DMS53 (cell line): ENCODE measurements at regions not wholly inside any gene's neighbourhood (a gene's known extent, or its start where the extent isn't known, plus 50 kb on each side); places are given as distances from the start of the nearest gene placed in this dataset.

ENCODE experiments used
- DNase-seq: peaks from one replicate; lab custom pipeline; 2025; lab: John Stamatoyannopoulos, UW

- DNase-seq: no peak
Measured at GRCh38 chr20:4600308-4601014, 85.8 kb upstream of the PRNP start.

DNA sequence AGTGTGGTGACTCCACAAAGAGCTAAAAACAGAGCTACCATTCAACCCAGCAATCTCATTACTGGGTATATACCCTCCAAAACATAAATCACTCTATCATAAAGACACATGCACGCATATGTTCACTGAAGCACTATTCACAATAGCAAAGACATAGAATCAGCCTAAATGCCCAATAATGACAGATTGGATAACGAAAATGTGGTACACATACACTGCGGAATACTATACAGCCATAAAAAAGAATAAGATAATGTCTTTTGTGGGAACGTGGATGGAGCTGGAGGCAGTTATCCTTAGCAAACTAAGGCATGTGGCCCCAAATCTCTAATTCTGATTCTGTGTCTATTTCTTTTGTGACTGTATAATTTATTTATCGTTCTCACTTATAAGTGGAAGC lies 89.0 kb upstream of the PRNP start:
- no peak for DNase-seq

GRCh38 chr20:4593149-4593525 lies 93.1 kb upstream of the PRNP start:
- no peak for DNase-seq

DNA sequence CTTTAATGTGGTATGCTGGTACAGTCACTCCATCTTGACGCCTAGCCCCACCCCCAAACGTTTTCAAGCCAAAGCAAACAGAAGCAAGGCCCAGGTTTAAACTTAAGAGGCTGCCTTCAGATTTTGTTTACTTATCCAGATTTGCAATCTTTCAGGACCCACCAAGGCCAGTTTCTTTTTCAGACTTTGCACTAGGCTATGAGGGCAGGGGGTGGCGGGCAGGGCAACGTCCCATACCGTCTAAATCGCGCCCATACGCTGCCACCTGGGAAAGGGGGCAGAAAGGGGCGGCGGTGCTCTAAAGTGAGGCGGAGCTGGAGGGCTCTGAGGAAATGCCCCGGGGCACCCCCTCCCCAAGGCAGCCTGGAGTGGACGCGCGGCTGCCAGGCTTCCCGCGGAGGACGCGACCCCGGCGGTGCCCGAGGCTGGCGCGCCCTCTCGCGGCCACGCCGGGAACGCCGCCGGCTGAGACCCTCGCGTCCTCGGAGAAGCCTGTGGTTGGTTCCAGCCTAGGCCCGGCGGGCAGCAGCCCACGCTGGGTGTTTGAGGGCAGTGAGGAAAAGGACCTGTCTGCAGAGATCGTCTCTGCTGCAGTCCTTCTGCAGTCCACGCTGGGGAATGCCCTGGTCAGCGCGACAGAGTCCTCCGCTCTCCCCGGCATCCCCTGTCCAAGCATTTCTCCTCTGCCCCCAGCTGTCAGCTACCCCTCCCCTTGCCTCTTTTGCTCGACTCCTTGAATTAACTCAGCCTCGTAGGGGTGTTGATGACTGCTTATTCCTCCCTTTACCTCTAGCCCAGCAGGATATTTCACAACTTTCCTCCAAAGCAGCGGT lies 93.7 kb upstream of the PRNP start:
- DNase-seq: peak; percentile 49

GRCh38 chr20:4591975-4592315 lies 94.3 kb upstream of the PRNP start:
- no peak for DNase-seq

DNA sequence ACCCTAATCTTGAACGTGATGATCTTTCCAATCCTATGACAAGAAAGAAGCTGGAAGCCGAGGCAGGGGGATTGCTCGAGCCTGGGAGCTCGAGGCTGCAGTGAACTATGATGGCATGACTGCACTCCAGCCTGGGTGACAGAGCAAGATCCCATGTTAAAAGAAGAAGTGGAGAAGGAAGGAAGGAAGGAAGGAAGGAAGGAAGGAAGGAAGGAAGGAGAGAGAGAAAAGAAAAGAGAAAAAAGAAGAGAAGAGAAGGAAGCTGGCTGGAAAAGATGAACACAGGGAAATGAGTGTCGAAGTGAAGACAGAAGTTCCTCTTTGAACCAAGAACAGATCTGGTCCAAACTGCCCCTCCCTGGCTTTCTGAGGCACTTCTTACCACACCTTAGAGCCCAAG lies 100.5 kb upstream of the PRNP start:
- no peak for DNase-seq

DNA sequence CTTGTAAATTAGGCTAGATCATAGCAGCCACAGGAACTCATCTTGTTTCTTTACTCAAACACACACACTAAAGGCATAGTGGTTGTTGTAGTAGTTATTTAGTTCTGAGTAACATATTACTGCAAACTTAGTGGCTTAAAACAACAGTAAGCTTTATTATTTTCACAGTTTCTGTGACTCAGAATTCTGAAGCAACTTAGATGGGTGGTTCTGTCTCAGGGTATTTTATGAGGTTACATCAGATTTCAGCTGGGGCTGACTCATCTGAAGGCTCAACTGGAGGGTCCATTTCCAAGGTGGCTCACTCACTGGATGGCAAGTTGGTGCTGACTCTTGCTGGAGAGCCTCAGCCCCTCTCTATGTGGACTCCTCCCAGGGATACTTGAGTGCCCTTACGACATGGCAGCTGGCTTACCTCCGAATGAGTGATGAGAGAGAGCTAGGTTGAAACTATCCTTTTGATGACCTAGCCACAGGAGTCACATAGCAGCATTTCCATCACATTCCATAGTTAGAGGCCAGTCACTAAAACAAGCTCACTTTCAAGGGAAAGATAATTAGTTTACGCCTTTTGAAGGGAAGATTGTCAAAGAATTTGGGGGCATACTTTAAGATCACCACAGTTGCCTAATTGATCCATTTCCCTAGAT lies 101.0 kb upstream of the PRNP start:
- DNase-seq: no peak

- no peak for DNase-seq
Measured at GRCh38 chr20:4584510-4584909, 101.7 kb upstream of the PRNP start.

- DNase-seq: no peak
Measured at GRCh38 chr20:4581838-4582237, 104.4 kb upstream of the PRNP start.

DNA sequence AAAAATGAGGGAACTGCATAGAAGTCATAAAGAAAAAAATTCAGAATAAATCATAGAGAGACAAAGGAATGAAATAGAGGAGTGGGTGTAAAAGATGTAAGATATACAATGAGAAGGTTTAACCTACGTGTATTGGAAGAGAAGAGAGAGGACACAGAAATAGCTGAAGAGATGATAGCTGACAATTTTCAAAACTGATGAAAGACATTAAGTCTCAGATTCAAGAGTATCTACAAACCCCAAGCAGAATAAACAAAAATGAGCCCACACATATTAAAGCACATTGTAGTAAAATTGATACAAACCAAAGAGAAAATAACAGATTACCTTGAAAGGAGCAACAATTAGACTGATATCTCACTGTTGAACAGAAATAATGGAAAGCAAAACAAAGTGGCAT lies 107.9 kb upstream of the PRNP start:
- no peak for DNase-seq

GRCh38 chr20:4574356-4574690 lies 111.9 kb upstream of the PRNP start:
- no peak for DNase-seq

DNA sequence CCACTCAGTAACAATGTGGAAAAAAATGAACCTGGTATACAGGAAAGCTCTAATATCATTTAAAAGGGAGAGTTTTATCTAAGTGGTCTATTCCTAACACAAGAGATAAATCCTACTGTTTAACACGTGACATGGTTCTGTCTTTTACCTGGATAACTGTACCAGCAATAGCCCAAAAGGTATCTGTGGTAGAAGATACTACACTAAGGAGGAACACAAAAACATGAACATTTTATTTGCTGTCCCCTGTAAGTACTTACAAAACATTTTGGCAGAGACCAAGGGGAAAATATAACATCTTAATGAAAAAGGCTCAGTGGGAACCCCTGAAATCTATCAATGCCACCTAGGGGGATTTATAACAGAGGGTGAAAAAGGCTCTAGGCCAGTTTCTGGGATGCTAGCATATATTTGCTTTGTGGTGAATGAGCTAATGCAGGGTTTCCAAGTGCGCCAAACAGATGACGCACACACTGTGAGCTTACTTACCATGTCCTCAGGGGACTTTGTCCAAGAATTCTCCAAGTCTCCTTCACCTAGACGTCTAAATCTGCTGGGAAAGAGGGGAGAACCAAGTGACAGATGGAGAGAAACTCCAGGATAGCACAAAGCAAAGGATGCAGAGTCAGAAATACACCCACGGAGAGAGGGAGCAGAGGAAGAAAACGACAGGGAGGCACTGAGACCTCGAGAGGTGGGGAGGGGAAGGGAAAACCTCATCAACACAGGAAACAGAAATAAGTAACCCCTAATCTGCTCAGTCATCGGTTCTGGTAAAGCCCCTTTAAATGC lies 112.5 kb upstream of the PRNP start:
- peak; percentile 27 for DNase-seq

- no peak for DNase-seq
Measured at GRCh38 chr20:4571759-4572531, 114.3 kb upstream of the PRNP start.

GRCh38 chr20:4569865-4570264 lies 116.4 kb upstream of the PRNP start:
- no peak for DNase-seq

DNA sequence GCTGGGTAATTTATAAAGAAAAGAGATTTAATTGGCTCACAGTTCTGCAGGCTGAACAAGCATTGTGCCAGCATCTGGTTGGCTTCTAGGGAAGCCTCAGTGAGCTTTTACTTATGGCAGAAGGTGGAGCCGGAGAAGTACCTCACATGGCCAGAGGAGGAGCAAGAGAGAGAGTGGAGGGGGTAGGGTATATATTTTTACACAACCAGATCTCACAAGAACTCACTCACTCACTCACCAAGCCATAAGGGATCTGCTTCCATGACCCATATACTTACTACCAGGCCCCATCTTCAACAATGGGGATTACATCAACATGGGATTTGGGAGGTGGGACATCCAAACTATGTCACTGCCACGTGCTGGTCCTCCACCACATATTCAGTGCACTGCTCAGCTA lies 117.2 kb upstream of the PRNP start:
- peak; percentile 11 for DNase-seq

DNA sequence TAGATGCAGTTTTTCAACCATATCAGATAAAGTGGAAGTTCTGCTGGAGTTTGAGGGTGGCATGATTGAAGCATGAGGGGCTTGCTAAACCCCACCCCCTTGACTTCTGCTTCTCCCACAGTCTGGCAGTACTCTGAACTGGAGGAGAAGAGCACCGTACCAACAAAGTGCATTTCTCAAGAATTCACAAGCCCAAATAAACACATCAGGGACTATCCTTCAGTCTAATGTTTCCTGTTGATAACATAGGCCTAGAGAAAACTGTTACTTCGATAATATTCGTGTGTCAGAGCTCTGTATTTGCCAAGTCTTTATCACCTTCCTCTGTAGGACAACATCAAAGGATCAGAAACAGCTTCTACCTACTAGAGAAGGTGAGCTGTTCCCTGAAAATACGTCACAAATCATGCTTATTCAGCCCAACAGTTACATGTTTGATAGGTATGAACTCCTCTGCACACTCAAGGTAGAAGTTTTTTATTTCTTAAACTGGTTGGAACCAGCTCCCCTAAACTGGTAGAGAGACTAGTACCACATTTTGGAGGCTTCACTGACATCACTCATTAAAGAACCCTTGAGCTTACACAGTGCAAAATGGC lies 117.8 kb upstream of the PRNP start:
- no peak for DNase-seq

GRCh38 chr20:4567170-4567569 lies 119.1 kb upstream of the PRNP start:
- no peak for DNase-seq

DNA sequence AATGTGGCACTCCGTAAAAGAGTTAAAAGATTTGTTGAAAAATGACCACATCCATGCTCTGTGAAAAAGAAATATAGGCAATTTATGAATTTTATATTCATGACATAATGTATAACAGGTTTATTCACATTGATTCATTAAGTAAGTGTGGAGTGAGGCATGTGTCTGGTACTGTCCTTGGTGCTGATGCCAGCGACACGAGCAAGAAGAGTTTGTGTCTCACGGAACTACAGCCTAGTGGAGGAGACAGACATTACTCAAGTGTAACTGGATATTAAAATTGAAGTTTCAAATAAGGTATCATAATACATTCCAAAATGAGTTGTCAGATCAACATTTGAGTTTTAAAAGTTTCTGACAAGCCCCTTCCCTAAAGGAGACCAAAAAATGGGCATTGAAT lies 122.7 kb upstream of the PRNP start:
- peak; percentile 23 for DNase-seq

- no peak for DNase-seq
Measured at GRCh38 chr20:4563031-4563430, 123.2 kb upstream of the PRNP start.

DNA sequence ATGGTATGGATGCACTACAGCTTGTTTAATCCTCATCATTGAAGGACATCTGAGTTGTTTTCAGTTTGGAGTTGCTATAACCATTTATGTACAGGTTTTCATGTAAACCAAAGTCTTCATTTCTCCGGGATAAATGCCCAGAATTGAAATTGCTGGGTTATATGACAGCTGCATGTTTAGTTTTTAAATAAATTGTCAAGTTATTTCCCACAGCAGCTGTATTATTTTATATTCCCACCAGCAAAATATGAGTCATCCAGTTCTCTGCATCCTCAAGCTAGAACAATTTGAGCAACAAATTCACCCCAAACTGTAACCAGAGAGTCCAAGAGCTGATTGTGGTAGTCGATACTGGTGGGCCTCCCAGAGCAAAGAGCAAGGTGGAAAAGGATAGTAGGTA lies 125.6 kb upstream of the PRNP start:
- DNase-seq: no peak

DNA sequence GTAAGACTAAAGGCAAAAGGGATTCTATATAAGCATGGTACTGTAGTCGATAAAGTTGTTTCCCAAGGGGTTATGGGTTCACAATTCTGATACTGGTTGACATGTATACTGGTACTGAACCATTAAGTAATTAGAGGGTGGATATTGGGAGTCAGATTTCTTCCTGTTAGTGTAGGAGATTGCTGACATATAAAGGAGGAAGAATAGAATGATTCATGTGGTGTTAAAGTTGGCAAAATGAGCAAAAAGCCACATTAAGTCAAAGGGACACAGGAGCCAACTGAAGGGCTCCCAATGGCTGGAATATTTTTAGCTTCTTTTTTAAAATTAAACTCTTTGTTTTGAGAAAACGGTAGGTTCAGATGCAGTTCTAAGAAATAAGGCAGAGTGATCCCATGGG lies 126.3 kb upstream of the PRNP start:
- no peak for DNase-seq
